Liver (tissue), 8 donors: ENCODE measurements at regions not wholly inside any gene's neighbourhood (a gene's known extent, or its start where the extent isn't known, plus 50 kb on each side); places are given as distances from the start of the nearest gene placed in this dataset.

Experiments
- DNase-seq: peaks from one replicate; pipeline ENCODE4 v3.0.0-alpha.2; 2017; ENCODE audit warnings: low spot score
- H3K27ac ChIP-seq, 2 donors: one replicate each; pipeline ENCODE4 v1.7.0; 2013; ENCODE audit warnings: inconsistent platforms in 2 of 2, low read length in 2 of 2, control low read depth in 1 of 2, low read depth in 1 of 2, mild to moderate bottlenecking in 1 of 2
- H3K27me3 ChIP-seq, 4 donors: one replicate each; pipeline versions ENCODE4 v1.6.1 to v1.7.0; 2013; ENCODE audit warnings: low read length in 3 of 4, inconsistent platforms in 1 of 4, mild to moderate bottlenecking in 1 of 4, moderate library complexity in 1 of 4; ENCODE audit not compliant: control insufficient read depth in 4 of 4, insufficient read depth in 4 of 4
- H3K36me3 ChIP-seq, 4 donors: one replicate each; pipeline versions ENCODE4 v1.6.1 to v1.7.0; 2013; ENCODE audit warnings: low read length in 3 of 4, mild to moderate bottlenecking in 3 of 4, low read depth in 1 of 4, moderate library complexity in 1 of 4; ENCODE audit not compliant: control insufficient read depth in 4 of 4, insufficient read depth in 3 of 4
- H3K4me1 ChIP-seq, 4 donors: one replicate each; pipeline versions ENCODE4 v1.6.1 to v1.7.0; 2013; ENCODE audit warnings: low read length in 3 of 4, mild to moderate bottlenecking in 3 of 4, moderate library complexity in 1 of 4; ENCODE audit not compliant: control insufficient read depth in 4 of 4, insufficient read depth in 4 of 4
- H3K4me3 ChIP-seq, 3 donors: one replicate each; pipeline versions ENCODE4 v1.6.1 to v1.7.0; 2013; ENCODE audit warnings: low read length in 3 of 3, control low read depth in 1 of 3, low read depth in 1 of 3, mild to moderate bottlenecking in 1 of 3
- H3K9ac ChIP-seq, 2 donors: one replicate each; pipeline ENCODE4 v1.7.0; 2013; ENCODE audit warnings: low read length in 2 of 2, mild to moderate bottlenecking in 2 of 2, moderate library complexity in 2 of 2, control low read depth in 1 of 2, low read depth in 1 of 2
- H3K9me3 ChIP-seq, 4 donors: one replicate each; pipeline versions ENCODE4 v1.6.1 to v1.7.0; 2013; ENCODE audit warnings: low read length in 3 of 4; ENCODE audit not compliant: control insufficient read depth in 4 of 4
- CTCF ChIP-seq: fragments of 150-350 bp; IDR thresholded peaks from 2 replicates; pipeline ENCODE4 v1.5.1; 2017; ENCODE audit warnings: improper control_type of control experiment, low read depth, low read length; ENCODE audit not compliant: missing input control
- EGR1 ChIP-seq, 2 donors: IDR thresholded peaks; 2 replicates each; pipeline ENCODE4 v1.6.1; 2016 to 2018; ENCODE audit warnings: antibody characterized with exemption in 2 of 2, low read depth in 2 of 2
- FOXA2 ChIP-seq: IDR thresholded peaks from 2 replicates; pipeline ENCODE4 v1.6.1; 2016; ENCODE audit warnings: antibody characterized with exemption
- GABPA ChIP-seq, 2 donors: IDR thresholded peaks in 1 of 2; conservative IDR thresholded peaks in 1 of 2; 2 replicates each; pipeline ENCODE4 v1.6.1; 2016; ENCODE audit warnings: antibody characterized with exemption in 2 of 2, mild to moderate bottlenecking in 1 of 2, moderate library complexity in 1 of 2
- HNF4G ChIP-seq: IDR thresholded peaks from 2 replicates; pipeline ENCODE4 v1.6.1; 2016; ENCODE audit warnings: antibody characterized with exemption
- JUND ChIP-seq, 2 donors: IDR thresholded peaks; 2 replicates each; pipeline ENCODE4 v1.6.1; 2016; ENCODE audit warnings: antibody characterized with exemption in 2 of 2
- MAX ChIP-seq: IDR thresholded peaks from 2 replicates; pipeline ENCODE4 v1.6.1; 2016; ENCODE audit warnings: antibody characterized with exemption
- RAD21 ChIP-seq, 2 donors: IDR thresholded peaks; 2 replicates each; pipeline ENCODE4 v1.6.1; 2016; ENCODE audit warnings: antibody characterized with exemption in 2 of 2, mild to moderate bottlenecking in 2 of 2
- REST ChIP-seq: IDR thresholded peaks from 2 replicates; pipeline ENCODE4 v1.6.1; 2016; ENCODE audit warnings: antibody characterized with exemption, mild to moderate bottlenecking
- RXRA ChIP-seq, 2 donors: IDR thresholded peaks; 2 replicates each; pipeline ENCODE4 v1.6.1; 2017 to 2018; ENCODE audit warnings: antibody characterized with exemption in 2 of 2, mild to moderate bottlenecking in 1 of 2
- SP1 ChIP-seq: IDR thresholded peaks from 2 replicates; pipeline ENCODE4 v1.6.1; 2018; ENCODE audit warnings: antibody characterized with exemption, mild to moderate bottlenecking
- TAF1 ChIP-seq: conservative IDR thresholded peaks from 2 replicates; pipeline ENCODE4 v1.6.1; 2016; ENCODE audit warnings: antibody characterized with exemption, mild to moderate bottlenecking
- YY1 ChIP-seq: IDR thresholded peaks from 2 replicates; pipeline ENCODE4 v1.6.1; 2016; ENCODE audit warnings: antibody characterized with exemption, mild to moderate bottlenecking
- ZBTB33 ChIP-seq: IDR thresholded peaks from 2 replicates; pipeline ENCODE4 v1.6.1; 2016; ENCODE audit warnings: antibody characterized with exemption
- WGBS: extraction: QIAGEN DNeasy Blood & Tissue Kit; methylation state at CpG from one replicate; pipeline ENCODE4 v1.1.7; 2013; 5-methylcytosine and 5-hydroxymethylcytosine counted together
- TF ChIP-seq, protein P1 (sequence below): IDR thresholded peaks from 2 replicates; pipeline ENCODE4 v1.6.1; 2016; ENCODE audit warnings: antibody characterized with exemption
- donor health status: healthy.
- donor health status: healthy.
- donor health status: healthy.
- donor health status: healthy.
- donor health status: healthy.

DNA sequence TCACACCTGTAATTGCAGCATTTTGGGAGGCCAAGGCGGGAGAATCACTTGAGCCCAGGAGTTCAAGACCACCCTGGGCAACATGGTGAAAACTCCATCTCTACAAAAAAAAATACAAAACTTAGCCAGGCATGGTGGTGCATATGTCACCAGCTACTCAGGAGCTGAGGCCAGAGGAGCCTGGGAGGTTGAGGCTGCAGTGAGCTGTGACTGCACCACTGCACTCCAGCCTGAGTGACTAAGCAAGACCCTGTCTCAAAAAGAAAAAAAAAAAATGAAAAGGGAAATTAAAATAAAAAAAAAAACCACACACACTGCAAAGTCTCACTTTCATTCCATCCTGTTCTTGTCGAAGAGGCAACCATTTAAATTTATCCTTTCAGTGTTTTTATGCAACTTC, 100.8 kb upstream of the PIAS1 start (continued):
- no peak for TF ChIP-seq REST
- TF ChIP-seq GABPA (IDR thresholded peaks at IDR 0.05 in 1 of 2, conservative IDR thresholded peaks at IDR 0.05 in 1 of 2), result no peak

- H3K4me1 ChIP-seq, result no peaks in the 10 kb centered on the region
- no peaks in the 10 kb centered on the region for H3K36me3 ChIP-seq
- no peaks in the 10 kb centered on the region for H3K27me3 ChIP-seq
- WGBS, result 83% methylated on average over 6 of the region's 6 CpGs
- H3K27ac ChIP-seq, result no peak overlapping the region
- H3K4me3 ChIP-seq, result no peak overlapping the region
- DNase-seq, result no peak
- no peaks in the 10 kb centered on the region for H3K9me3 ChIP-seq
- no peak overlapping the region for H3K9ac ChIP-seq
- TF ChIP-seq MAX, result no peak
Measured at GRCh38 chr15:67955252-67955651, 98.9 kb upstream of the PIAS1 start.

DNA sequence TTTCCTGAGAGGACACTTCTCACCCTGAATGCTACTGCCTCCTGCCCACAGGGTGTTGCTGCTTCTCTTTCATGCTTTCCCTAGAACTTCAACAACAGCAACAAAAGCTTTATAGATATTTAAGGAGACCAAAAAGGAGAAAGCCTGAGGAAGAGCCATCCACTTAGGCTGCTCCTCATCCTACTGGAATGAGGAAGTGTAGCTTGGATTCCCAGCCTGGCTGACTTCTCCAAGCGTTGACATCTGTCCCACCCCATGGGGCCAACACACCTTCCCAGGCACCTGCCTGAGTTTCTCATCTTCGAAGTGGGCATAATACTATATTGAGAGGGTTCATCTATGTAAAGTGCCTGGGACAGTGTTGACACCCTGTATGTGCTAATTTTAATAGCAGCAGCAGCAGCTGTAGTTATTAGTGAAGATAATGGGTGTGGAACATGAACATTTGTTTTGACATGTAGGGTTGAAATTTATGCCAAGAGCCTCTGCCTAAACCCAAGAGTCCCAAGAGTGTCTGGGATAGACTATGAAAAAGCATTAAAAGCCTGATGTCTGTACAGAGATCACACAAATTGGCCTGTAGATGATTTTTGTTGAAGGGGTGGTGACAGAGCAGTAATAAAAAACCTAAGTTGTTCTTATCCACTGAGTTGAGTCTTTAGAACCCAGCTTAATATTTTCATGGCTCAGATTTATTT, 96.5 kb upstream of the PIAS1 start:
- TF ChIP-seq RXRA (IDR thresholded peaks at IDR 0.05) (no peak), MAX (no peak), FOXA2 (no peak), TAF1 (no peak), REST (no peak), SP1 (no peak), YY1 (no peak), HNF4G (no peak), GABPA (IDR thresholded peaks at IDR 0.05 in 1 of 2, conservative IDR thresholded peaks at IDR 0.05 in 1 of 2) (no peak), JUND (IDR thresholded peaks at IDR 0.05) (no peak), RAD21 (IDR thresholded peaks at IDR 0.05) (no peak), EGR1 (IDR thresholded peaks at IDR 0.05; ENCODE audit: low read depth in 2 of 2) (no peak), CTCF (no peak), ZBTB33 (no peak)
- TF ChIP-seq, protein P1, sequence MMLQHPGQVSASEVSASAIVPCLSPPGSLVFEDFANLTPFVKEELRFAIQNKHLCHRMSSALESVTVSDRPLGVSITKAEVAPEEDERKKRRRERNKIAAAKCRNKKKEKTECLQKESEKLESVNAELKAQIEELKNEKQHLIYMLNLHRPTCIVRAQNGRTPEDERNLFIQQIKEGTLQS, result no peak
- WGBS, result 48% methylated on average over 2 of the region's 2 CpGs
- Histone ChIP-seq H3K27me3 (no peaks in the 10 kb centered on the region), H3K27ac (no peak overlapping the region), H3K9ac (no peak overlapping the region), H3K36me3 (no peaks in the 10 kb centered on the region), H3K9me3 (no peaks in the 10 kb centered on the region), H3K4me1 (no peaks in the 10 kb centered on the region), H3K4me3 (no peak overlapping the region)
- no peak for DNase-seq
